ENCODE measurements at regions not wholly inside any gene's neighbourhood (a gene's known extent, or its start where the extent isn't known, plus 50 kb on each side); places are given as distances from the start of the nearest gene placed in this dataset.

DNA sequence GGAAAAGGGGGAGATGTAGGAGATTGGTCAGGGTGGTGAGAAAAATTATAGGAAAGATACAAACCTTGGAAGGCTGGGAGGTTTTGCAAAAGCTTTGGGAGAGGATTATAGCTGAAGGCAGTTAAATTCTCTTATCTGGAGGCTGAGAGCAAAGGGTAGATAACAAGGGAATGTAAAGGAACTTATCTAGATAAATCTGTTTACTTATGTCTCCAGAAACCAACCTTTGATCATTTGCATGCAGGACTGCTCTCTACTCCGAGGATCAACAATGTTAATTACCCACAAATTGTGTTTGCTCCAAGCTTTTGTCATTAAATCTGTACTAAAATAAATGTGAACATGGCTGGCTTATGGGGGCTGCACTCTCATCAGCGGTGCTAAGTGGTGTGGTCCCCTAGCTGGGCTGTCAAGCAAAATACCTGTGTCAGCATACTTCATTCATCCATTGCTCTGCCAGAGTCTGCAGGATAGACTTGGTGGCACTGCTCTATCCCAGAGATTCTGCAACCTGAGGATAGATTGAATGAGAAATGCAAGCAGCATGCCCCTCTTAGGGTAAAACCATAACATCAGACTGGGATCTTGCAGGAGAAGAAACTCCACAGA lies 1599.2 kb upstream of the TENM4 start:
- intact Hi-C loops (cut with micrococcal nuclease): no loop called here
- no peaks in the 10 kb centered on the region for H3K27me3 Mint-ChIP-seq (ENCODE audit: insufficient read depth, unreplicated experiment)
- H3K4me1 Mint-ChIP-seq (ENCODE audit: insufficient read depth, unreplicated experiment): no peaks in the 10 kb centered on the region
- H3K9me3 Mint-ChIP-seq (ENCODE audit: unreplicated experiment): peaks cover 14% of the 10 kb centered on the region
- POLR2A ChIA-PET: no interaction called here
- CTCF ChIA-PET: no interaction called here
- H3K4me3 Mint-ChIP-seq (ENCODE audit: unreplicated experiment): no peak overlapping the region
- no TSS peak for BruUV-seq (replicated peaks)
- H3K36me3 Mint-ChIP-seq (ENCODE audit: insufficient read depth, unreplicated experiment): no peaks in the 10 kb centered on the region
- DNase-seq (ENCODE audit: unreplicated experiment): no peak
- TF ChIP-seq, protein P1, sequence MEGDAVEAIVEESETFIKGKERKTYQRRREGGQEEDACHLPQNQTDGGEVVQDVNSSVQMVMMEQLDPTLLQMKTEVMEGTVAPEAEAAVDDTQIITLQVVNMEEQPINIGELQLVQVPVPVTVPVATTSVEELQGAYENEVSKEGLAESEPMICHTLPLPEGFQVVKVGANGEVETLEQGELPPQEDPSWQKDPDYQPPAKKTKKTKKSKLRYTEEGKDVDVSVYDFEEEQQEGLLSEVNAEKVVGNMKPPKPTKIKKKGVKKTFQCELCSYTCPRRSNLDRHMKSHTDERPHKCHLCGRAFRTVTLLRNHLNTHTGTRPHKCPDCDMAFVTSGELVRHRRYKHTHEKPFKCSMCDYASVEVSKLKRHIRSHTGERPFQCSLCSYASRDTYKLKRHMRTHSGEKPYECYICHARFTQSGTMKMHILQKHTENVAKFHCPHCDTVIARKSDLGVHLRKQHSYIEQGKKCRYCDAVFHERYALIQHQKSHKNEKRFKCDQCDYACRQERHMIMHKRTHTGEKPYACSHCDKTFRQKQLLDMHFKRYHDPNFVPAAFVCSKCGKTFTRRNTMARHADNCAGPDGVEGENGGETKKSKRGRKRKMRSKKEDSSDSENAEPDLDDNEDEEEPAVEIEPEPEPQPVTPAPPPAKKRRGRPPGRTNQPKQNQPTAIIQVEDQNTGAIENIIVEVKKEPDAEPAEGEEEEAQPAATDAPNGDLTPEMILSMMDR (IDR thresholded peaks at IDR 0.05; ENCODE audit: unreplicated experiment): no peak
- H3K27ac Mint-ChIP-seq (ENCODE audit: low read depth, unreplicated experiment): no peak overlapping the region

DNA sequence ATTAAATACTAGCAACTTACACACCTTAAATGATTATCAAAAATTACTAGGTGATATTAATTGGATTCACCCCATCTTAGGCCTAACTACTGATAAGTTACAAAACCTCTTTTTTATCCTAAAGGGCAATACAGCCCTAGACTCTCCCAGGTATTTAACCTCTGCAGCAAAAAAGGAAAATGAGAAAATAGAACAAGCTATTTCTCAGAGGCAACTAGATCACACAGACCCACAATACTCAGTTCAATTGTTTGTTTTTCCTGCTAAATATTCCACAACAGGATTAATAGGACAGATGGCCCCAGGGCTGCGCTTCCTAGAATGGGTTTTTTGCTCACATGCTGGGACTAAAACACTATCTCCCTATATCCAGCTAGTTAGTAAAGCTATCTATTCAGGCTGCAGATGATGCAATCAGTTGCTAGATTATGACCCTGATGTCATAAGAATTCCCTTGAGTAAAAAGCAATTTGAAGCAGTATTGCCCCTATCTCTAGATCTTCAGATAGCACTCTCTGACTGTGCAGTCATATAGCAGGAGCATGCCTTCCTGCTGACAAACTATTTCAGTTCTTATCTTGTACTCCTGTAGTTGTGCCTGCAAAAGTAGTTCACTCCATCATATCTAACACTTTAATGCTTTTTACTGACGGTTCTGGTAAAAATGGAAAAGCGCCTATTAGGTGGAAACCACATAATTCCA lies 1595.5 kb upstream of the TENM4 start:
- Mint-ChIP-seq H3K36me3 (ENCODE audit: insufficient read depth, unreplicated experiment) (no peaks in the 10 kb centered on the region), H3K27me3 (ENCODE audit: insufficient read depth, unreplicated experiment) (no peaks in the 10 kb centered on the region), H3K4me3 (ENCODE audit: unreplicated experiment) (no peak overlapping the region), H3K4me1 (ENCODE audit: insufficient read depth, unreplicated experiment) (no peaks in the 10 kb centered on the region), H3K27ac (ENCODE audit: low read depth, unreplicated experiment) (no peak overlapping the region), H3K9me3 (ENCODE audit: unreplicated experiment) (peaks cover 14% of the 10 kb centered on the region)
- intact Hi-C loops (cut with micrococcal nuclease): no loop called here
- CTCF ChIA-PET: interaction anchor here (0.6 kb wide), 2 partner anchors 21 to 28 kb away, joined by 4 to 5 read pairs; no protein-coding TSS in a partner anchor
- BruUV-seq (replicated peaks): no TSS peak
- TF ChIP-seq, protein P1 (IDR thresholded peaks at IDR 0.05; ENCODE audit: unreplicated experiment): no peak
- POLR2A ChIA-PET: no interaction called here
- no peak for DNase-seq (ENCODE audit: unreplicated experiment)

DNA sequence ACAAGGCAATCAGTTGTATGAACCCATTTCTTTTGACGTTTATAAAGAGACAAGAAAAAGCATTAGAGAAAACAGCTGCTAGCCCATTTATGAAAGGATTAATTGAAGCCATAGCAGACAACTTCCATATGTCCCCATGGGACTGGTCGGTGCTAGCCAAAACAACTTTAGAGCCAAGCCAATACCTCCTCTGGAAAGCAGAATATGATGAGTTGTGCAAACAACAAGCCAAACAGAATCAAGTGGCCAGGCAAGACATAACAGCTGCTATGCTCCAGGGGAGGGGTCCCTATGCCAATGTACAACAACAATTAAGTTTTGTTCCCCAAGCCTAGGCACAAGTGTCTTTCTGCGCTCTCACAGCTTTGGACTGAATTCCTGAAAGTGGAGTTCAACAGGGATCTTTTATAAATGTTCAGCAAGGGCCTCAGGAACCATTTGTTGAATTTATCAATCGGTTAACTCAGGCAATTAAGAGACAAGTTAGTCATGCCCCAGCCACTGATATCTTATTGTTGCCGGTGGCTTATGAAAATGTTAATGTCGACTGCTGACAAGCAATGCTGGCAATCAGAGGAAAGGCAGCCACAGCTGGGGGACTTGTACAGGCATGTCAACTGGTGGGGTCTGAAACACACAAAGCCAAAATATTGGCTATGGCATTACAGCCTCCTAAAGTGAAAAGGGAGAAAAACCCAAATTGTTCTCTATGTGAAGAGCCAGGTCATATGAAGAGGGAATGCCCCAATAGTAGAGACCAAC lies 1593.1 kb upstream of the TENM4 start:
- POLR2A ChIA-PET: no interaction called here
- intact Hi-C loops (cut with micrococcal nuclease): no loop called here
- no TSS peak for BruUV-seq (replicated peaks)

DNA sequence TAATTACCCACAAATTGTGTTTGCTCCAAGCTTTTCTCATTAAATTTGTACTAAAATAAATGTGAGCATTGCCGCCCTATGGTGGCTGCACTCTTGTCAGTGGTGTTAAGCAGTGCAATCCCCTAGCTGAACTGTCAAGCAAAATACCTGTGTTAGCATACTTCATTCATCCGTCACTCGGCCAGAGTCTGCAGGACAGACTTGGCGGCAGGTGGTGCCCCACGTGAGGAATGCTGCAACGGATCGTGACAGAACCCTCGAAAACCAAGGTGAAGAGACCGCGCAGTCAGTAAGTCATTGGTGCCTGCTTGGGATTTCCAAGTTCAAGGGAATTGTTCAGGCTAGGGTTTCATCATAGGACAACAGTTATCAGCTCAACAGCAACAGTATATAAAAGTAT lies 1592.1 kb upstream of the TENM4 start:
- Mint-ChIP-seq H3K27me3 (ENCODE audit: insufficient read depth, unreplicated experiment) (no peaks in the 10 kb centered on the region), H3K27ac (ENCODE audit: low read depth, unreplicated experiment) (no peak overlapping the region)
- BruUV-seq (replicated peaks): no TSS peak

More for the DNA sequence above, 1593.1 kb upstream of the TENM4 start:
- no peak overlapping the region for H3K27ac Mint-ChIP-seq (ENCODE audit: low read depth, unreplicated experiment)
- TF ChIP-seq, protein P1 (IDR thresholded peaks at IDR 0.05; ENCODE audit: unreplicated experiment): no peak
- no peak overlapping the region for H3K4me3 Mint-ChIP-seq (ENCODE audit: unreplicated experiment)
- H3K9me3 Mint-ChIP-seq (ENCODE audit: unreplicated experiment): peaks cover 14% of the 10 kb centered on the region
- no peaks in the 10 kb centered on the region for H3K27me3 Mint-ChIP-seq (ENCODE audit: insufficient read depth, unreplicated experiment)
- DNase-seq (ENCODE audit: unreplicated experiment): no peak
- no peaks in the 10 kb centered on the region for H3K36me3 Mint-ChIP-seq (ENCODE audit: insufficient read depth, unreplicated experiment)
- CTCF ChIA-PET: interaction anchor here (0.6 kb wide), 1 partner anchor 131 kb away, joined by 4 read pairs; no protein-coding TSS in a partner anchor
- H3K4me1 Mint-ChIP-seq (ENCODE audit: insufficient read depth, unreplicated experiment): no peaks in the 10 kb centered on the region

More for the DNA sequence above, 1592.1 kb upstream of the TENM4 start:
- Mint-ChIP-seq H3K4me1 (ENCODE audit: insufficient read depth, unreplicated experiment) (no peaks in the 10 kb centered on the region), H3K36me3 (ENCODE audit: insufficient read depth, unreplicated experiment) (no peaks in the 10 kb centered on the region), H3K9me3 (ENCODE audit: unreplicated experiment) (peaks cover 14% of the 10 kb centered on the region), H3K4me3 (ENCODE audit: unreplicated experiment) (no peak overlapping the region)
- intact Hi-C loops (cut with micrococcal nuclease): no loop called here
- ChIA-PET POLR2A (no interaction called here), CTCF (interaction anchor here (0.9 to 1.3 kb wide), 2 partner anchors 10 to 19 kb away, joined by 3 to 5 read pairs; no protein-coding TSS in a partner anchor)
- DNase-seq (ENCODE audit: unreplicated experiment): no peak
- TF ChIP-seq, protein P1 (IDR thresholded peaks at IDR 0.05; ENCODE audit: unreplicated experiment): no peak

Measured in MCF 10A (cell line).